Coronary artery (tissue), 2 donors: ENCODE measurements at regions not wholly inside any gene's neighbourhood (a gene's known extent, or its start where the extent isn't known, plus 50 kb on each side); places are given as distances from the start of the nearest gene placed in this dataset.
"Not testable (repeated sequence)": the region's sequence is repeated elsewhere in the genome, so short reads cannot be mapped to it uniquely, and the experiment has no call there.

Source experiments
- DNase-seq: peaks from one replicate; pipeline ENCODE4 v3.0.0-alpha.2; 2017; ENCODE audit warnings: low spot score
- H3K27ac ChIP-seq, 2 donors: fragments of 200-600 bp; sonication (generic); one replicate each; pipeline ENCODE4 v1.5.1; 2016 to 2019
- H3K4me3 ChIP-seq: fragments of 200-600 bp; sonication (generic); 2 replicates; pipeline ENCODE4 v1.5.1; 2016; ENCODE audit warnings: mild to moderate bottlenecking, moderate library complexity
- CTCF ChIP-seq: fragments of 200-600 bp; sonication (generic); IDR thresholded peaks from one replicate; pipeline ENCODE4 v1.5.1; 2019; ENCODE audit warnings: antibody characterized with exemption

DNA sequence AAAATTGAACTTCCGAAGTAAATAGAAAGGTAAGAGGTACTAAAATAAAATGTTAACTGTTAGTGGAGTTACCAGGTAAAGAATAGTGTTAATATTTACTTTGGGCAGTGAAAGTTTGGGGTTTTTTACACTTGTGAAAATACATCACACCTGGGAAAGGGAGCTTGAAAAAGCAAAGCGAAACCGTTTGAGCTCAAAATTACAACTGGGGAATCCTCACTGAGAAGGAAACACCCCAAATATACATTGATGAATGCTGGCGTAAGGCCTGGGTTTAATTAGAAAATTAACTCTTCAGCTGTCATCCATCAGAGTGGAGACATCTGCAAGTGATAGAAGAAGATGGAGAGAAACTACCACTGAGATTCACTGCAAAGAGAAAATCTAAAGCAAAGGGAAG is 1153.0 kb downstream of the SLITRK5 start:
- Histone ChIP-seq H3K27ac (no peak overlapping the region), H3K4me3 (no peak overlapping the region)
- DNase-seq = no peak
- TF ChIP-seq CTCF = no peak

GRCh38 chr13:88840085-88840484 is 1168.9 kb downstream of the SLITRK5 start:
- no peak for TF ChIP-seq CTCF
- Histone ChIP-seq H3K27ac (no peak overlapping the region), H3K4me3 (no peak overlapping the region)
- no peak for DNase-seq

GRCh38 chr13:88852293-88852692 is 1181.1 kb downstream of the SLITRK5 start:
- not testable (repeated sequence) for DNase-seq, H3K27ac ChIP-seq

GRCh38 chr13:88857256-88857655 is 1186.1 kb downstream of the SLITRK5 start:
- Histone ChIP-seq H3K27ac (no peak overlapping the region), H3K4me3 (no peak overlapping the region)
- DNase-seq = no peak
- no peak for TF ChIP-seq CTCF

More at GRCh38 chr13:88852293-88852692, 1181.1 kb downstream of the SLITRK5 start:
- H3K4me3 ChIP-seq = not testable (repeated sequence)

DNA sequence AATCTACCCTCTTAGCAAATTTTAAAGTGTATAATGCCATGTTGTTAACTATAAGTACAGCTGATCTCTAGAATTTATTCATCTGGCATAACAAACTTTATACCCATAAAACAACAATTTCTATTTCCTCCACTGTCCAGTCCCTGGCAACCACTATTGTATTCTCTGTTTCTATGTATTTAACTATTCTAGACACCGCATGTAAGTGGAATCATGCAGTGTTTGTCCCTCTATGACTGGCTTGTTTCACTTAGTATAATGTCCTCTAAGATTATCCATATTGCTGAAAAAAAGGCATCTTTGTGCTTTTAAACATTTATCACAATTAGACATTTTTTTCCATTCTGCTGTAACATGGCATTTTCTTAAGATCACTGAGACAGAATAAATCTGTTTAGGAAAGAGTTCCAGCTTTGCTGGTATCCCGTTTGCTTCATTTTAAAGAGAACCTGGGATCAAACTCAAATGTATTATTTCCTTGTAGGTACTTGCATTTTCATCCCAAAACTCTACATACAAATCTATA is 1191.0 kb downstream of the SLITRK5 start:
- H3K4me3 ChIP-seq = no peak overlapping the region
- TF ChIP-seq CTCF = no peak
- DNase-seq = no peak
- H3K27ac ChIP-seq = no peak overlapping the region

DNA sequence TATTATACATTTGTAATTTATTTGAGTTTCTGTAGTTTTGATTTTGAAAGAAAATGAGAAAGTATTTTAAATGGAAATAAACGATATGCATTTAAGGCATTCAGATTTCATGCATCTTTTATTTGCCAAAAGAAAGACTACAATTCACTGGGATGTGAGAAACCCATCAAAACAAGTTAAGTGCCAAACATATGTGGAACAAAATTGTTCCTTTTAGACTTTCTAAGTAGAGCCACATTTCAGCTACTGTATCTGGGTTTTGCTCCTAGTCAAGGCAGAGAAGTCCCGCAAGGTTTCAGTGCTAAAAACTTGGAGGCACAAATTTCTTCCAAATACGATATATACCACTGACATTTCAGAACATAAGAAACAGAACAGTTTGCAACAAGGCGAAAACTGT is 1191.9 kb downstream of the SLITRK5 start:
- DNase-seq = no peak
- TF ChIP-seq CTCF = no peak
- no peak overlapping the region for H3K27ac ChIP-seq
- no peak overlapping the region for H3K4me3 ChIP-seq

DNA sequence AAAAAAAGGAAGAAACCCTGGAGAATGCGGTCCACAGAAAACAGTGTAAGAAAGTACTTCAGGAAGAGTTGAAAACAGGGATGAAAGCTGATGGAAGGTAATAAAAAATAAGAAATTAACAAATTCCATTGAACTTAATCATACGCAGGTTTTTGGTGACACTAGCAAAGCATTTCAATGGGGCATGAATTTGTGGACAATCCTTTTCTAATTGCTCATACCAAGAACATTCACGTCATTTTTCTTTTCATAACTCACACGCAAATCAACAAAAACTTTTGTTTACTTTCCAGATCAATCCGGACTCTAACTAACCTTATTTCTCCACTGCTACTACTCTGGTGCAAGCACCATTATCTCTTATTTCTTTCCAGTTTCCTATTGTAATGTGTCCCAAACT is 1195.0 kb downstream of the SLITRK5 start:
- no peak for DNase-seq
- Histone ChIP-seq H3K4me3 (no peak overlapping the region), H3K27ac (no peak overlapping the region)
- no peak for TF ChIP-seq CTCF

GRCh38 chr13:88883741-88884140 is 1212.6 kb downstream of the SLITRK5 start:
- TF ChIP-seq CTCF = no peak
- H3K4me3 ChIP-seq = no peak overlapping the region
- H3K27ac ChIP-seq = no peak overlapping the region
- DNase-seq = no peak
